Endothelial cell (in vitro differentiated cells): ENCODE measurements at regions not wholly inside any gene's neighbourhood (a gene's known extent, or its start where the extent isn't known, plus 50 kb on each side); places are given as distances from the start of the nearest gene placed in this dataset.

ENCODE experiments used
- DNase-seq: peaks from one replicate; pipeline ENCODE4 v3.0.0; 2021; ENCODE audit warnings: low spot score
- H3K27ac Mint-ChIP-seq: one replicate; pipeline ENCODE4 v1.8.0; 2021; ENCODE audit warnings: mixed read lengths, inconsistent platforms; ENCODE audit not compliant: unreplicated experiment
- H3K27me3 Mint-ChIP-seq: one replicate; pipeline ENCODE4 v1.8.0; 2021; ENCODE audit warnings: mild to moderate bottlenecking, moderate library complexity, mixed read lengths, inconsistent platforms; ENCODE audit not compliant: unreplicated experiment
- H3K36me3 Mint-ChIP-seq: one replicate; pipeline ENCODE4 v1.8.0; 2021; ENCODE audit warnings: mild to moderate bottlenecking, low read depth, mixed read lengths, inconsistent platforms; ENCODE audit not compliant: unreplicated experiment
- H3K4me1 Mint-ChIP-seq: one replicate; pipeline ENCODE4 v1.8.0; 2021; ENCODE audit warnings: mild to moderate bottlenecking, mixed read lengths, inconsistent platforms; ENCODE audit not compliant: unreplicated experiment
- H3K4me3 Mint-ChIP-seq: one replicate; pipeline ENCODE4 v1.8.0; 2021; ENCODE audit warnings: mild to moderate bottlenecking, mixed read lengths, inconsistent platforms; ENCODE audit not compliant: unreplicated experiment
- H3K9me3 Mint-ChIP-seq: one replicate; pipeline ENCODE4 v1.8.0; 2021; ENCODE audit warnings: mixed read lengths, inconsistent platforms; ENCODE audit not compliant: unreplicated experiment
- TF ChIP-seq, protein P1 (sequence below): fragments of 200-600 bp; sonication (generic); IDR thresholded peaks from one replicate; pipeline ENCODE4 v1.5.0; 2021; ENCODE audit warnings: antibody characterized with exemption; ENCODE audit not compliant: unreplicated experiment

- TF ChIP-seq, protein P1, sequence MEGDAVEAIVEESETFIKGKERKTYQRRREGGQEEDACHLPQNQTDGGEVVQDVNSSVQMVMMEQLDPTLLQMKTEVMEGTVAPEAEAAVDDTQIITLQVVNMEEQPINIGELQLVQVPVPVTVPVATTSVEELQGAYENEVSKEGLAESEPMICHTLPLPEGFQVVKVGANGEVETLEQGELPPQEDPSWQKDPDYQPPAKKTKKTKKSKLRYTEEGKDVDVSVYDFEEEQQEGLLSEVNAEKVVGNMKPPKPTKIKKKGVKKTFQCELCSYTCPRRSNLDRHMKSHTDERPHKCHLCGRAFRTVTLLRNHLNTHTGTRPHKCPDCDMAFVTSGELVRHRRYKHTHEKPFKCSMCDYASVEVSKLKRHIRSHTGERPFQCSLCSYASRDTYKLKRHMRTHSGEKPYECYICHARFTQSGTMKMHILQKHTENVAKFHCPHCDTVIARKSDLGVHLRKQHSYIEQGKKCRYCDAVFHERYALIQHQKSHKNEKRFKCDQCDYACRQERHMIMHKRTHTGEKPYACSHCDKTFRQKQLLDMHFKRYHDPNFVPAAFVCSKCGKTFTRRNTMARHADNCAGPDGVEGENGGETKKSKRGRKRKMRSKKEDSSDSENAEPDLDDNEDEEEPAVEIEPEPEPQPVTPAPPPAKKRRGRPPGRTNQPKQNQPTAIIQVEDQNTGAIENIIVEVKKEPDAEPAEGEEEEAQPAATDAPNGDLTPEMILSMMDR = no peak
- H3K27me3 Mint-ChIP-seq = peaks cover 3% of the 10 kb centered on the region
- H3K36me3 Mint-ChIP-seq = peaks cover 17% of the 10 kb centered on the region
These were observed 174.8 kb upstream of the MKI67 start for GRCh38 chr10:128301051-128301450.

GRCh38 chr10:128302808-128303207 lies 176.6 kb upstream of the MKI67 start:
- Mint-ChIP-seq H3K27ac (no peak overlapping the region), H3K4me3 (no peak overlapping the region), H3K9me3 (peaks cover 4% of the 10 kb centered on the region), H3K4me1 (peaks cover under 1% of the 10 kb centered on the region), H3K27me3 (peaks cover 4% of the 10 kb centered on the region), H3K36me3 (peaks cover 17% of the 10 kb centered on the region)
- DNase-seq = no peak
- TF ChIP-seq, protein P1 = no peak

More at GRCh38 chr10:128301051-128301450, 174.8 kb upstream of the MKI67 start:
- H3K4me3 Mint-ChIP-seq = no peak overlapping the region
- H3K9me3 Mint-ChIP-seq = peaks cover 4% of the 10 kb centered on the region
- no peak overlapping the region for H3K27ac Mint-ChIP-seq
- DNase-seq = no peak
- no peaks in the 10 kb centered on the region for H3K4me1 Mint-ChIP-seq

GRCh38 chr10:128304271-128304670 lies 178.0 kb upstream of the MKI67 start:
- Mint-ChIP-seq H3K27me3 (peaks cover 4% of the 10 kb centered on the region), H3K9me3 (peaks cover 4% of the 10 kb centered on the region), H3K4me1 (peaks cover 4% of the 10 kb centered on the region), H3K36me3 (peaks cover 17% of the 10 kb centered on the region), H3K27ac (no peak overlapping the region), H3K4me3 (no peak overlapping the region)
- DNase-seq = no peak
- TF ChIP-seq, protein P1 = no peak

DNA sequence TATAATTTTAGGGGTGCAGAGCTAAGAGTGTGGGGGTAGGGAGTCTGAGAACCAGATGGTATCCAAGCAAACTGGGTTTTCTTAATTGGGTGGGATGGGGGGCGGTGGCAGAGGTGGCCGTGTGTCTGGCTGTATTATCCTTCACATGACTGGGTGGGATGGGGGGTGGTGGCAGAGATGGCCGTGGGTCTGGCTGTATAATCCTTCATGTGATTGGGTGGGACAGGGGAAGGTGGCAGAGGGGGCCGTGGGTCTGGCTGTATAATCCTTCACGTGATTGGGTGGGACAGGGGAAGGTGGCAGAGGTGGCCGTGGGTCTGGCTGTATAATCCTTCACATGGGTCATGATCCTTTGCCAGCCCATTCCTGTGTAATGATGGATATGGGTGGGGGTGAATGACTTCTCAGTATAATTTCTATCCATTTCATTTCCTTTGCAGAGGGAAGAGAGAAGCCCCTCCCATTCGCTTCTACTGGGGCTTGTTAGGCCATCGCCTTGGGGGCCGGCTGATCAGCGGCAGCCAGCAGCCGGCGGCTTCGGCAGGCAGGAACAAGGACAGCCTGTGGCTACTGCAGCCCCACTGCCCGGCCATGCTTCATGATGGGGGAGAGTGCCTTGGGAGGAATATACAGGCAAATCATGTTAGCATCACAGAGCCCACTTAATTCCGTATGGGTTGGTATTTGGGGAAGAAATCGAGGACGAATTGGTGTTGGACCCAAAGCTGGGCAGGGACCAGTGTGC lies 179.6 kb upstream of the MKI67 start:
- no peaks in the 10 kb centered on the region for H3K9me3 Mint-ChIP-seq
- peaks cover 4% of the 10 kb centered on the region for H3K27me3 Mint-ChIP-seq
- DNase-seq = no peak
- TF ChIP-seq, protein P1 = no peak
- H3K36me3 Mint-ChIP-seq = peaks cover 12% of the 10 kb centered on the region
- H3K4me1 Mint-ChIP-seq = peaks cover 4% of the 10 kb centered on the region
- no peak overlapping the region for H3K4me3 Mint-ChIP-seq
- no peak overlapping the region for H3K27ac Mint-ChIP-seq

- Mint-ChIP-seq H3K36me3 (peaks cover 8% of the 10 kb centered on the region), H3K4me3 (no peak overlapping the region), H3K27ac (no peak overlapping the region), H3K4me1 (peaks cover 10% of the 10 kb centered on the region), H3K27me3 (peaks cover 4% of the 10 kb centered on the region), H3K9me3 (no peaks in the 10 kb centered on the region)
- TF ChIP-seq, protein P1 = no peak
- DNase-seq = no peak
These were observed 180.3 kb upstream of the MKI67 start for GRCh38 chr10:128306535-128306934.
